GM23248 (cell line): ENCODE measurements at regions not wholly inside any gene's neighbourhood (a gene's known extent, or its start where the extent isn't known, plus 50 kb on each side); places are given as distances from the start of the nearest gene placed in this dataset.

Experiments
- EZH2 ChIP-seq: fragments of 200-600 bp; sonication (generic); IDR thresholded peaks from 2 replicates; pipeline ENCODE4 v1.6.1; 2018; ENCODE audit warnings: antibody characterized with exemption, mild to moderate bottlenecking; ENCODE audit not compliant: insufficient read depth, poor library complexity, severe bottlenecking
- EZH2phosphoT487 ChIP-seq: fragments of 200-600 bp; sonication (generic); IDR thresholded peaks from 2 replicates; pipeline ENCODE4 v1.6.1; 2018; ENCODE audit warnings: antibody characterized with exemption, moderate library complexity, mild to moderate bottlenecking, low read depth; ENCODE audit not compliant: insufficient read depth

DNA sequence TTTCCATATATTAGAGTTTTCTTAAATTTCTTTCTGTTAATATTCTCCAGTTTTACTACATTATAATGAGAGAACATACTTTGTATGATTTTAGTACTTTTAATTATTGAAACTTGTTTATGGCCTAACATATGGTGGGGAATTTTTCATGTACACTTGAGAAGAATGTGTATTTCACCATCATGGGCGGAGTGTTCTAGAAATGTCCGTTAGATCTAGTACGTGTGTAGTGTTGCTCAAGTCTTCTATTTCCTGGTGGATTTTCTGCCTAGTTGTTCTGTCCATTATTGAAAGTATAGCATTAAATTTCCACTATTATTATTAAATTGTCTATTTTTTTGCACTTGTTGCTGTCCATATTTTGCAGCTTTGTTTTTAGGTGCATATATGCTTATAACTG lies 64.0 kb upstream of the RGS21 start:
- TF ChIP-seq EZH2 (no peak), EZH2phosphoT487 (no peak)
